ENCODE measurements at regions not wholly inside any gene's neighbourhood (a gene's known extent, or its start where the extent isn't known, plus 50 kb on each side); places are given as distances from the start of the nearest gene placed in this dataset.
"Not testable (repeated sequence)": the region's sequence is repeated elsewhere in the genome, so short reads cannot be mapped to it uniquely, and the experiment has no call there.

GRCh38 chr4:169885893-169886292, 128.1 kb upstream of the HPF1 start:
- DNase-seq = no peak

GRCh38 chr4:169881769-169882168, 124.0 kb upstream of the HPF1 start:
- DNase-seq = no peak

- DNase-seq = no peak
Measured at GRCh38 chr4:169870507-169870906, 112.8 kb upstream of the HPF1 start.

GRCh38 chr4:169869490-169869889, 111.7 kb upstream of the HPF1 start:
- DNase-seq = no peak

- no peak for DNase-seq
Measured at GRCh38 chr4:169861593-169861992, 103.8 kb upstream of the HPF1 start.

GRCh38 chr4:169859366-169860216, 101.8 kb upstream of the HPF1 start:
- no peak for DNase-seq

DNA sequence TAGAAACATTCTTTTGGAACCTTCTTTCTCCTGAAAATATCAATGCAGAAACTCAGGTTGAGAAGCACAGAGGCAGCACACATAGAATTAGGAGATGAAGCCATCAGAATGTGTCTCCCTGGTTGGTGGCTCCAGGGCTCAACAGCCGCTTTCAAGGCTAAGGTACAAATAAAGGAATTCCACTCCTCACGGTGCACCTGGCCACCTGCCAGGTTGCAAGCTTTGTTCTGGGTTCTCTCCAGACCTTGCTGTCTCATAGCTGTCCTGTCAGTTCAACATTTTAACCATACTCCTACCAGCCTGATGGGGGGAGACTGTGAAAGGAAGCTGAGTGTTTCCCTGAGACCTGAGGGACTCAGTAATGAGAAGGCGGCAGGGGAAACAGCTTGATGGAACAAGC, 96.3 kb upstream of the HPF1 start:
- no peak for DNase-seq

- DNase-seq = no peak
Measured at GRCh38 chr4:169852481-169852880, 94.7 kb upstream of the HPF1 start.

GRCh38 chr4:169851750-169852149, 94.0 kb upstream of the HPF1 start:
- DNase-seq = no peak

GRCh38 chr4:169849456-169849855, 91.7 kb upstream of the HPF1 start:
- DNase-seq = no peak

- DNase-seq = no peak
Measured at GRCh38 chr4:169848018-169848417, 90.3 kb upstream of the HPF1 start.

DNA sequence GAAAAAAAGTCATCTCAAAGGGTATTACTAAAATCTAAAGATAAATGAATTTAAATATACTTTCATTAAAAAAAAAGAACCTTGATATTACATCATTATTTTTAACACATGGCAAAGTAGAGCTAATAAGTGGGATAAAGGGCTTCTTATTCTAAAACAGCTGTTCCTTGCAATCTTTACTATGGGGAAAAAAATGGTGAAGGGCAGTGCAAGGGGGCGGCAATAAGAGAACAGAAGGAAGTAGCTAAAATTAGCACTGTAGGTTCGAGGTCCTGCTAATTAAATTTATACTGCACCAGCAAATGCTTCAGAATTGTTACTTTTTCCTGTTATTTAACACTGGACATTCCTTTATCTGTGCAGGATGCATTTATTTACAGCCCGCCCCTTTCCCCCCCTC, 89.4 kb upstream of the HPF1 start:
- no peak for DNase-seq

- DNase-seq = no peak
Measured at GRCh38 chr4:169846396-169846795, 88.7 kb upstream of the HPF1 start.

- no peak for DNase-seq
Measured at GRCh38 chr4:169841776-169842175, 84.0 kb upstream of the HPF1 start.

DNA sequence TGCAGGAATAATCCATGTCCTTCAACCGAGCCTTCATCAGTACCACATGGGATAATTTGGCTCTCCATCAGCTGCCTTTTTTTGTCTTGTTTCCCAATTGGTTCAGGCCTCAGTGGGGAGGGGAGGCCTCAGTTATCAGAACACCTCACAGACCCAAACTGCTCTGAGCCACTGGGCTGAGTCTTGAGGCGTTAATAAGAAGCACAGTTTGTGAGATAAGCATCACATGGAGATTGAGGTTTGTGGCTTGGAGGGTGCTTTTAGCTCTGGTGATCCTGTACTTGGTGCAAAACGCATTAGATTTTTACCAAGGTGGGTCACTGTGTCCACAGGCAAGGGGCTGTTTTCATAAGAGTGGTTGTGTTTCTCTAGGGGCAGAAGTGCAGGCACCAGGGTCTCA, 82.8 kb upstream of the HPF1 start:
- DNase-seq = no peak

- not testable (repeated sequence) for DNase-seq
Measured at GRCh38 chr4:169828329-169828728, 70.6 kb upstream of the HPF1 start.

GRCh38 chr4:169826634-169827187, 69.0 kb upstream of the HPF1 start:
- DNase-seq = no peak

DNA sequence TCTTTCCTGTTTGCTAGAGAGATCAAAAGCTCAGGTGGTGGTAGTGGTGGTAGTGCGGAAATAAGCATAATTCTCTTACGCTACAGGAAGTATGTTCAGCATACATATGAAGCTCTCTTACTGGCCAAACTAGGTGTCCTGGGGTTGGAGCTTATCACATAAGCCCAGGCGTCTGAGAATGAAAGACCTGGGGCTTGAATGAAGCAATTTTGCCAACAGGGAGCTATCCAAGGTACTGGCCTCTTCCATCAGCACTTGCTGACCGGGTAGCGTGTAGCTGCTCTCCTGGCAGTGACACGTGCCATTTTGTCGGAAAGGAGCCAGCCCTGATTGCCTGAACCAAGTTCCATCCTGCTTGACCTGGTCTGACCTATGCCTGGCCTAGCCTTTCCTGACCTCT, 65.9 kb upstream of the HPF1 start:
- DNase-seq = no peak

GRCh38 chr4:169821402-169821801, 63.7 kb upstream of the HPF1 start:
- no peak for DNase-seq

DNA sequence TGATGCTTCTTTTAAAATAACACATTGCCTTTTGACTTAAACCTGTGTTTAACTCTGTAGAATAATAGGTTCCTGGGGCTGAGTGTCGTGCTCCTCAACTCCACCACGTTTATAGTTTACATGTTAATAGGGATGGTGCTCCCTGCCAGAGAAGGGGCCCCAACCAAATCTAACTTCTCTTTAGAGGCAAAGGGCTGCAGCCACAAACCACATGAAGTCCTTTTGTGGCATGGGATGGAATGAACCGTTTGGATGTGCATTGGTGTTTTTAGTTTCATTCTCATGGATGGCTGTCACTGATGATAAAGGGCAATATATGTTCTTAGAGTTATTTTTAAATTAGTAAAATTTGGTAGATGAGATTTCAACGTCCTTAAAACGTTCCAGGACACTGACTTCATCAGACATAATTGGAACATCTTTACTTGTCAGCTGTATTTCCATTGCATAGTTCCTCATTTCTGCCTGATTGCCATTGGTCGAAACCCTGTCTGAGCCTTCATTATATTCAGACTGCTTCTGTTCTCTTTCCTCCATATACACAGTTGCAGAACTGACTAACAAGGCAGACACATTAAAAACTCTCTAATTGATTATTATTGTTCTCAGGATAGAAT, 60.4 kb upstream of the HPF1 start:
- DNase-seq = no peak

GRCh38 chr4:169815606-169816005, 57.9 kb upstream of the HPF1 start:
- no peak for DNase-seq

GRCh38 chr4:169811476-169811875, 53.7 kb upstream of the HPF1 start:
- no peak for DNase-seq

DNA sequence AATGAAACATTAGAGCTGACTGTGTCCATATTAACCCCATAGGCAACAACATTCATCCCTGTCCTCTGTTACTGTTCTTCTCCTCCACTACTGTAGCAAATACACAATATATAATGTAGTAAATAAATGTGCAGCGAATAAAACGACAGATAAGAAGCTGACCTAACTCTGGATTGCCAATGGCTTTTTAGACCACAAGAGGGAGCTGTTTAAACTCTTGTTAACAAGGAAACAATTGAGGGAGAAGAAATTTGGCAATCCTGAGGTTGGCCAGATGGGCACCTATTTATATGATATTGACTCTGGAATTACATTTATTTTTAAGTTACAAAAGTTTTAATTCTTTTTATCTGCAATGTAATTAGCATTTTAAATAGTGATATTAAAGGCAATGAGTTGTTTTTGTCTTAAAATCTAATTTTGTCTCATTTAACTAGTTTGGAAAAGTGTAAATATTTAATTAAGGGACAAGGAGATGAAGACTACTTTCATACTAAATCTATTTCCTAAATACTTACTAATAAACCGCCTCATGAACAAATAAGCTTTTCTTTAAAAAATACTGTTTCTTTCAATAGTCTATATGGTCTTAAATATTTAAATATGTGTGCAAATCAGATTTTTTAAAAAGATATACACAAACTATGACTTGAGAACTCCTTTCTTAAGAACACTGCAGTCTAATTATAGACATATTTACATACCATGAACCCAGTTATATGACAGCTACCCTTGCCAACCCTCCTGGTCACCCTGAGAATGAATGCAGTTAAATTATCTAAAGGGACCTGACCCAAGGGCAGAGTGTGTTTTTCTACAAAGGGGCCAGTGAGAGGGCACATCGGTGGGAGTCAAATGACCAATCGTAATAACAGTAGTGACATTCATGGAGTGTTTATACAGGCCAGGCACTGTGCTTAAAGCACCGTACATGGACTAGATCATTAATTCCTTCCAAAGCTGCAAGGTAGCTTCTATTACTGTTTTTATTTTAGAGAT, 52.9 kb upstream of the HPF1 start:
- DNase-seq = peak; percentile 84

Measured in NCI-H1092 treated with DMSO at 0.1 percent for 48 hours (cell line).